ENCODE measurements at regions not wholly inside any gene's neighbourhood (a gene's known extent, or its start where the extent isn't known, plus 50 kb on each side); places are given as distances from the start of the nearest gene placed in this dataset.

- Histone ChIP-seq H3K4me3 (no peak overlapping the region), H3K4me1 (peaks cover 36% of the 10 kb centered on the region), H3K9me3 (replicated peaks) (no peaks in the 10 kb centered on the region), H3K36me3 (no peaks in the 10 kb centered on the region), H3K27me3 (ENCODE audit: low read depth) (no peaks in the 10 kb centered on the region), H3K27ac (replicated peaks) (no peak overlapping the region)
- intact Hi-C loops (cut with micrococcal nuclease) = no loop called here
- DNase-seq = no peak
- no peak for TF ChIP-seq CTCF (IDR thresholded peaks at IDR 0.05; ENCODE audit: borderline replicate concordance)
Observed at GRCh38 chr4:123262080-123262479, 134.5 kb upstream of the SPRY1 start.

- no peak overlapping the region for H3K4me3 ChIP-seq
- DNase-seq = no peak
- no peak for TF ChIP-seq CTCF (IDR thresholded peaks at IDR 0.05; ENCODE audit: borderline replicate concordance)
- H3K36me3 ChIP-seq = no peaks in the 10 kb centered on the region
- intact Hi-C loops (cut with micrococcal nuclease) = no loop called here
- no peak overlapping the region for H3K27ac ChIP-seq (replicated peaks)
- H3K27me3 ChIP-seq (ENCODE audit: low read depth) = no peaks in the 10 kb centered on the region
- peaks cover 15% of the 10 kb centered on the region for H3K4me1 ChIP-seq
- no peaks in the 10 kb centered on the region for H3K9me3 ChIP-seq (replicated peaks)
Observed at GRCh38 chr4:123265443-123265842, 131.2 kb upstream of the SPRY1 start.

- H3K27me3 ChIP-seq (ENCODE audit: low read depth) = no peaks in the 10 kb centered on the region
- peaks cover 11% of the 10 kb centered on the region for H3K4me1 ChIP-seq
- intact Hi-C loops (cut with micrococcal nuclease) = no loop called here
- no peaks in the 10 kb centered on the region for H3K9me3 ChIP-seq (replicated peaks)
- no peak for TF ChIP-seq CTCF (IDR thresholded peaks at IDR 0.05; ENCODE audit: borderline replicate concordance)
- no peaks in the 10 kb centered on the region for H3K36me3 ChIP-seq
- no peak overlapping the region for H3K4me3 ChIP-seq
- no peak overlapping the region for H3K27ac ChIP-seq (replicated peaks)
- DNase-seq = no peak
Observed at GRCh38 chr4:123266221-123266620, 130.4 kb upstream of the SPRY1 start.

- no peaks in the 10 kb centered on the region for H3K9me3 ChIP-seq (replicated peaks)
- no peaks in the 10 kb centered on the region for H3K27me3 ChIP-seq (ENCODE audit: low read depth)
- no peak for TF ChIP-seq CTCF (IDR thresholded peaks at IDR 0.05; ENCODE audit: borderline replicate concordance)
- intact Hi-C loops (cut with micrococcal nuclease) = loop anchor here (10.0 kb wide), 1 partner anchor 494 kb away; no protein-coding TSS in a partner anchor
- H3K4me1 ChIP-seq = peaks cover 2% of the 10 kb centered on the region
- DNase-seq = no peak
- no peaks in the 10 kb centered on the region for H3K36me3 ChIP-seq
- no peak overlapping the region for H3K4me3 ChIP-seq
- H3K27ac ChIP-seq (replicated peaks) = no peak overlapping the region
Observed at GRCh38 chr4:123278755-123279154, 117.8 kb upstream of the SPRY1 start.

- H3K4me3 ChIP-seq = no peak overlapping the region
- TF ChIP-seq CTCF (IDR thresholded peaks at IDR 0.05; ENCODE audit: borderline replicate concordance) = no peak
- DNase-seq = no peak
- H3K36me3 ChIP-seq = no peaks in the 10 kb centered on the region
- H3K9me3 ChIP-seq (replicated peaks) = peaks cover 1% of the 10 kb centered on the region
- intact Hi-C loops (cut with micrococcal nuclease) = no loop called here
- no peaks in the 10 kb centered on the region for H3K27me3 ChIP-seq (ENCODE audit: low read depth)
- H3K4me1 ChIP-seq = peaks cover 15% of the 10 kb centered on the region
- H3K27ac ChIP-seq (replicated peaks) = no peak overlapping the region
Observed at GRCh38 chr4:123283371-123283895, 113.2 kb upstream of the SPRY1 start.

Data from left ventricle myocardium inferior (tissue), 1 donor.